DMS114 treated with DMSO at 0.1 percent for 48 hours (cell line): ENCODE measurements at regions not wholly inside any gene's neighbourhood (a gene's known extent, or its start where the extent isn't known, plus 50 kb on each side); places are given as distances from the start of the nearest gene placed in this dataset.

ENCODE experiments used
- DNase-seq: peaks from one replicate; lab custom pipeline; 2025; ENCODE audit not compliant: unreplicated experiment; lab: John Stamatoyannopoulos, UW

- no peak for DNase-seq
Measured at GRCh38 chr2:104120171-104120570, 733.7 kb upstream of the POU3F3 start.

GRCh38 chr2:104125096-104125495 is 728.8 kb upstream of the POU3F3 start:
- DNase-seq: no peak

- DNase-seq: no peak
Measured at GRCh38 chr2:104127049-104127770, 726.7 kb upstream of the POU3F3 start.

GRCh38 chr2:104140361-104140760 is 713.6 kb upstream of the POU3F3 start:
- DNase-seq: no peak

- no peak for DNase-seq
Measured at GRCh38 chr2:104158191-104158590, 695.7 kb upstream of the POU3F3 start.

- DNase-seq: no peak
Measured at GRCh38 chr2:104163611-104164130, 690.2 kb upstream of the POU3F3 start.

GRCh38 chr2:104164721-104165252 is 689.1 kb upstream of the POU3F3 start:
- no peak for DNase-seq

GRCh38 chr2:104177179-104177578 is 676.7 kb upstream of the POU3F3 start:
- no peak for DNase-seq

- no peak for DNase-seq
Measured at GRCh38 chr2:104179644-104180043, 674.3 kb upstream of the POU3F3 start.

GRCh38 chr2:104200533-104201168 is 653.3 kb upstream of the POU3F3 start:
- DNase-seq: no peak

- no peak for DNase-seq
Measured at GRCh38 chr2:104213758-104214157, 640.2 kb upstream of the POU3F3 start.

- no peak for DNase-seq
Measured at GRCh38 chr2:104215269-104216161, 638.4 kb upstream of the POU3F3 start.

GRCh38 chr2:104233591-104233990 is 620.3 kb upstream of the POU3F3 start:
- no peak for DNase-seq

GRCh38 chr2:104236491-104236890 is 617.4 kb upstream of the POU3F3 start:
- no peak for DNase-seq

GRCh38 chr2:104240984-104241383 is 612.9 kb upstream of the POU3F3 start:
- no peak for DNase-seq

GRCh38 chr2:104249629-104250028 is 604.3 kb upstream of the POU3F3 start:
- no peak for DNase-seq

GRCh38 chr2:104250635-104251034 is 603.3 kb upstream of the POU3F3 start:
- no peak for DNase-seq

- DNase-seq: no peak
Measured at GRCh38 chr2:104254017-104254416, 599.9 kb upstream of the POU3F3 start.

GRCh38 chr2:104262714-104263113 is 591.2 kb upstream of the POU3F3 start:
- DNase-seq: no peak

- no peak for DNase-seq
Measured at GRCh38 chr2:104279646-104280045, 574.3 kb upstream of the POU3F3 start.

GRCh38 chr2:104280216-104280615 is 573.7 kb upstream of the POU3F3 start:
- no peak for DNase-seq
